Skeletal muscle tissue (tissue), 3 donors: ENCODE measurements at regions not wholly inside any gene's neighbourhood (a gene's known extent, or its start where the extent isn't known, plus 50 kb on each side); places are given as distances from the start of the nearest gene placed in this dataset.

Experiments used
- H3K27ac ChIP-seq: one replicate; pipeline ENCODE4 v1.7.0; 2013; ENCODE audit warnings: mild to moderate bottlenecking, low read depth, low read length, inconsistent platforms
- H3K27me3 ChIP-seq, 3 donors: one replicate each; pipeline ENCODE4 v1.7.0; 2013; ENCODE audit warnings: low read length in 3 of 3; ENCODE audit not compliant: control insufficient read depth in 3 of 3, insufficient read depth in 3 of 3
- H3K36me3 ChIP-seq, 3 donors: one replicate each; pipeline ENCODE4 v1.7.0; 2013; ENCODE audit warnings: low read length in 3 of 3; ENCODE audit not compliant: control insufficient read depth in 3 of 3, insufficient read depth in 3 of 3
- H3K4me1 ChIP-seq, 3 donors: one replicate each; pipeline ENCODE4 v1.7.0; 2013; ENCODE audit warnings: low read length in 3 of 3, mild to moderate bottlenecking in 3 of 3; ENCODE audit not compliant: control insufficient read depth in 3 of 3, insufficient read depth in 3 of 3
- H3K4me3 ChIP-seq, 3 donors: one replicate each; pipeline ENCODE4 v1.7.0; 2013; ENCODE audit warnings: low read length in 3 of 3
- H3K9ac ChIP-seq, 3 donors: one replicate each; pipeline ENCODE4 v1.7.0; 2013; ENCODE audit warnings: low read length in 3 of 3, mild to moderate bottlenecking in 3 of 3, moderate library complexity in 2 of 3, low read depth in 1 of 3
- H3K9me3 ChIP-seq, 3 donors: one replicate each; pipeline ENCODE4 v1.7.0; 2013; ENCODE audit warnings: low read length in 3 of 3; ENCODE audit not compliant: control insufficient read depth in 3 of 3
- donor health status: Osteomylitis.

- Histone ChIP-seq H3K27ac (no peak overlapping the region), H3K9ac (no peak overlapping the region), H3K9me3 (peaks cover 0 to 2% (median 0%) of the 10 kb centered on the region in 3 donors), H3K4me1 (no peaks in the 10 kb centered on the region), H3K36me3 (no peaks in the 10 kb centered on the region), H3K27me3 (no peaks in the 10 kb centered on the region), H3K4me3 (no peak overlapping the region)
Observed at GRCh38 chr10:5303504-5303903, 61.3 kb upstream of the UCN3 start.

- Histone ChIP-seq H3K27me3 (peaks cover 0 to 4% (median 0%) of the 10 kb centered on the region in 3 donors), H3K9me3 (peaks cover 0 to 2% (median 0%) of the 10 kb centered on the region in 3 donors), H3K27ac (no peak overlapping the region), H3K36me3 (no peaks in the 10 kb centered on the region), H3K9ac (no peak overlapping the region), H3K4me3 (no peak overlapping the region), H3K4me1 (no peaks in the 10 kb centered on the region)
Observed at GRCh38 chr10:5305374-5305773, 59.4 kb upstream of the UCN3 start.

- H3K27ac ChIP-seq, result no peak overlapping the region
- no peaks in the 10 kb centered on the region for H3K4me1 ChIP-seq
- H3K9me3 ChIP-seq, result peaks cover 0 to 2% (median 0%) of the 10 kb centered on the region in 3 donors
- H3K4me3 ChIP-seq, result no peak overlapping the region
- peaks cover 0 to 4% (median 0%) of the 10 kb centered on the region in 3 donors for H3K27me3 ChIP-seq
- H3K36me3 ChIP-seq, result no peaks in the 10 kb centered on the region
- H3K9ac ChIP-seq, result no peak overlapping the region
Observed at GRCh38 chr10:5310914-5311313, 53.9 kb upstream of the UCN3 start.

DNA sequence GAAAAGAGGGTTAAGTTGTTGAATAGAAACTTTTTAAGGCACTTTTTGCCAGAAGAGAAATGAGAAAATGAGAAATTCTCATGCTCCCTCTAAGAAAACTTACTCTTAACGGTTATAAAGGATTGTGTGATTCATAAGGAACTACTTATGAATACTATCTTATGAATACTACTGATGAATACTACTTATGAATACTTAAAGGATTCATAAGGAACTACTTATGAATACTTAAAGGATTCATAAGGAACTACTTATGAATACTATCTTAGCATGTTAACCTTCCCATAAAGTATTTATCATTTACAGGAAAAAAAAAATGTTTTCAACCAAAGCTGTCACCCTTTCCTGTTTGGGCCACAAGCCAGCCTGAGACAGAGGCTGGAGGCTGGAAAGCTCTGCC lies 53.1 kb upstream of the UCN3 start:
- Histone ChIP-seq H3K9me3 (no peaks in the 10 kb centered on the region), H3K4me3 (no peak overlapping the region), H3K9ac (no peak overlapping the region), H3K4me1 (no peaks in the 10 kb centered on the region), H3K27ac (no peak overlapping the region), H3K36me3 (no peaks in the 10 kb centered on the region), H3K27me3 (peaks cover 0 to 4% (median 0%) of the 10 kb centered on the region in 3 donors)

GRCh38 chr10:5314840-5315239 lies 49.9 kb upstream of the UCN3 start:
- Histone ChIP-seq H3K4me1 (peaks cover 0 to 6% (median 0%) of the 10 kb centered on the region in 3 donors), H3K9me3 (no peaks in the 10 kb centered on the region), H3K36me3 (no peaks in the 10 kb centered on the region), H3K27me3 (peaks cover 0 to 2% (median 0%) of the 10 kb centered on the region in 3 donors), H3K9ac (no peak overlapping the region), H3K27ac (no peak overlapping the region), H3K4me3 (no peak overlapping the region)
